GM12878 (cell line): ENCODE measurements at regions not wholly inside any gene's neighbourhood (a gene's known extent, or its start where the extent isn't known, plus 50 kb on each side); places are given as distances from the start of the nearest gene placed in this dataset.

Experiments
- ATAC-seq: fragments of 200-7000 bp; cut with Tn5 transposase; 3 replicates; pipeline ENCODE4 v1.9.1; 2020; ENCODE audit warnings: mild to moderate bottlenecking, moderate library complexity
- BruUV-seq: library from RNA; stranded (reverse); fragments of 400-500 nt; replicated peaks from 2 replicates; lab custom pipeline; 2021; lab: Mats Ljungman, UMichigan
- CTCF ChIA-PET: fragments of 300-600 bp; sonication (Branson Sonifier 250); formaldehyde crosslinking; extraction: SDS; loops from one replicate; lab custom pipeline; 2021; ENCODE audit warnings: inconsistent platforms; lab: Yijun Ruan, JAX
- POLR2A ChIA-PET: fragments of 350-600 bp; formaldehyde crosslinking; extraction: SDS; loops from one replicate; lab custom pipeline; 2021; ENCODE audit warnings: inconsistent platforms; lab: Charles Lee
- RAD21 ChIA-PET: fragments of 300-600 bp; sonication (Branson Sonifier 250); formaldehyde crosslinking; loops from one replicate; lab custom pipeline; 2023; ENCODE audit warnings: antibody characterized with exemption; ENCODE audit not compliant: unreplicated experiment; lab: Charles Lee
- SMC1A ChIA-PET: fragments of 300-600 bp; sonication (Branson Sonifier 250); formaldehyde crosslinking; loops from one replicate; lab custom pipeline; 2023; ENCODE audit not compliant: unreplicated experiment, uncharacterized antibody; lab: Charles Lee
- DNase-seq: peaks from one replicate; pipeline ENCODE4 v3.0.0-alpha.2; 2011; ENCODE audit warnings: low read depth, low spot score
- FAIRE-seq: peaks from 3 replicates; lab custom pipeline; 2011; peaks lifted over from hg19 to GRCh38; lab: Jason Lieb, UNC
- H2AFZ ChIP-seq: 2 replicates; pipeline ENCODE4 v1.6.0; 2011; ENCODE audit warnings: low read depth, low read length, control low read depth; ENCODE audit not compliant: control insufficient read depth
- H3K27ac ChIP-seq: 2 replicates; pipeline ENCODE4 v1.5.1; 2011; ENCODE audit warnings: control low read depth; ENCODE audit not compliant: control insufficient read depth, insufficient read depth
- H3K27me3 ChIP-seq, 2 experiments: replicated peaks in 1 of 2; 2 replicates each; pipeline versions ENCODE4 v1.6.0 to v1.6.1; 2011; ENCODE audit warnings: low read length in 1 of 2; ENCODE audit not compliant: control insufficient read depth in 2 of 2, insufficient read depth in 2 of 2
- H3K36me3 ChIP-seq, 2 experiments: 2 replicates each; pipeline ENCODE4 v1.5.1; 2011; ENCODE audit warnings: low read length in 1 of 2; ENCODE audit not compliant: control insufficient read depth in 2 of 2, insufficient read depth in 2 of 2
- H3K4me1 ChIP-seq: 2 replicates; pipeline ENCODE4 v1.6.1; 2011; ENCODE audit warnings: mild to moderate bottlenecking, low read length, moderate library complexity, mixed read lengths; ENCODE audit not compliant: control insufficient read depth, insufficient read depth
- H3K4me2 ChIP-seq: 2 replicates; pipeline ENCODE4 v1.6.0; 2011; ENCODE audit warnings: control low read depth; ENCODE audit not compliant: control insufficient read depth, insufficient read depth
- H3K4me3 ChIP-seq: fragments of 200-600 bp; sonication (generic); 2 replicates; pipeline ENCODE4 v1.5.1; 2016
- H3K79me2 ChIP-seq: 2 replicates; pipeline ENCODE4 v1.6.0; 2011; ENCODE audit warnings: low read length; ENCODE audit not compliant: control insufficient read depth, insufficient read depth
- H3K9ac ChIP-seq: 2 replicates; pipeline ENCODE4 v1.8.0; 2011; ENCODE audit warnings: low read length, control low read depth, mixed read lengths; ENCODE audit not compliant: control insufficient read depth, insufficient read depth
- H3K9me3 ChIP-seq: replicated peaks from 3 replicates; pipeline ENCODE4 v1.5.1; 2011; ENCODE audit warnings: mild to moderate bottlenecking, low read length; ENCODE audit not compliant: control insufficient read depth, insufficient read depth
- H4K20me1 ChIP-seq: 2 replicates; pipeline ENCODE4 v1.6.0; 2011; ENCODE audit not compliant: control insufficient read depth, insufficient read depth
- CBX5 ChIP-seq: sonication (generic); IDR thresholded peaks from 2 replicates; pipeline ENCODE4 v1.6.1; 2016; ENCODE audit warnings: low read depth, moderate library complexity, mild to moderate bottlenecking, inconsistent platforms
- GATAD2B ChIP-seq: fragments of 450-650 bp; conservative IDR thresholded peaks from 2 replicates; pipeline ENCODE4 v1.6.1; 2017; ENCODE audit warnings: low read depth, mild to moderate bottlenecking, moderate library complexity
- MLLT1 ChIP-seq: fragments of 450-650 bp; IDR thresholded peaks from 2 replicates; pipeline ENCODE4 v1.6.1; 2016; ENCODE audit warnings: mild to moderate bottlenecking
- NBN ChIP-seq: fragments of 450-650 bp; IDR thresholded peaks from 2 replicates; pipeline ENCODE4 v1.6.1; 2016
- PML ChIP-seq: IDR thresholded peaks from 2 replicates; pipeline ENCODE4 v1.6.1; 2012; ENCODE audit warnings: low read length, inconsistent platforms
- PRDM15 ChIP-seq: fragments of 450-650 bp; formaldehyde crosslinking; IDR thresholded peaks from 2 replicates; pipeline ENCODE4 v1.4.0; 2020; ENCODE audit warnings: mild to moderate bottlenecking, moderate library complexity
- SIN3A ChIP-seq: IDR thresholded peaks from 2 replicates; pipeline ENCODE4 v1.6.1; 2012; ENCODE audit warnings: low read depth, low read length, improper control_type of control experiment
- SREBF2 ChIP-seq: IDR thresholded peaks from 2 replicates; pipeline ENCODE4 v1.6.1; 2012; ENCODE audit warnings: mild to moderate bottlenecking, low read length
- ZNF217 ChIP-seq: fragments of 450-650 bp; IDR thresholded peaks from 2 replicates; pipeline ENCODE4 v1.6.1; 2017; ENCODE audit warnings: antibody characterized with exemption, mild to moderate bottlenecking
- ZNF24 ChIP-seq: fragments of 450-650 bp; IDR thresholded peaks from 2 replicates; pipeline ENCODE4 v1.6.1; 2017; ENCODE audit warnings: antibody characterized with exemption, mild to moderate bottlenecking
- whole genome bisulfite sequencing: methylation state at CpG from one replicate; pipeline ENCODE4 v1.1.6; 2016; ENCODE audit warnings: low lambda C conversion rate; ENCODE audit not compliant: insufficient replicate concordance, insufficient coverage; ENCODE audit errors: missing lambda C conversion rate; 5-methylcytosine and 5-hydroxymethylcytosine counted together
- in situ Hi-C: fragments of 300-500 bp; cut with MboI; formaldehyde crosslinking; loops from 9 replicates; pipeline ENCODE4 v1.14.3; 2018; ENCODE audit warnings: mixed read lengths
- intact Hi-C: fragments of 100-400 bp; cut with micrococcal nuclease; formaldehyde crosslinking; loops from one replicate; pipeline ENCODE4 v1.14.2; 2022; ENCODE audit not compliant: unreplicated experiment

- Histone ChIP-seq H3K4me2 (no peak overlapping the region), H3K4me3 (no peak overlapping the region), H3K79me2 (no peaks in the 10 kb centered on the region), H3K9ac (no peak overlapping the region), H3K27me3 (no peaks in the 10 kb centered on the region), H3K4me1 (peaks cover 3% of the 10 kb centered on the region; the same call in 1 of the 2 replicates), H3K9me3 (no peaks in the 10 kb centered on the region; the same call in 2 of the 3 replicates), H4K20me1 (no peaks in the 10 kb centered on the region), H3K27ac (no peak overlapping the region), H3K36me3 (no peaks in the 10 kb centered on the region), H2AFZ (no peak overlapping the region)
- ChIA-PET CTCF (no interaction called here), SMC1A (no interaction called here), POLR2A (interaction anchor here (0.7 kb wide), 1 partner anchor 9 kb away, joined by 3 read pairs; no protein-coding TSS in a partner anchor)
- no peak for ATAC-seq
- in situ Hi-C loops, result no loop called here
- intact Hi-C loops, result no loop called here
- BruUV-seq, result no TSS peak
- no peak for TF ChIP-seq ZNF217
- TF ChIP-seq PML, result no peak
- TF ChIP-seq SIN3A, result no peak
- TF ChIP-seq CBX5, result no peak
- no peak for TF ChIP-seq NBN
- TF ChIP-seq MLLT1, result no peak
- no peak for TF ChIP-seq PRDM15 (CRISPR knock-in tag)
- no peak for TF ChIP-seq ZNF24
- TF ChIP-seq GATAD2B, result no peak
- no peak for TF ChIP-seq SREBF2
- TF ChIP-seq, all 136 proteins: peak for 0
- no peak for FAIRE-seq
- DNase-seq, result no peak
- 97% methylated on average over 12 of the region's 12 CpGs for WGBS
- RAD21 ChIA-PET, result no interaction called here
Measured at GRCh38 chr5:89601880-89602279, 718.9 kb upstream of the MEF2C start.
